ENCODE measurements at regions not wholly inside any gene's neighbourhood (a gene's known extent, or its start where the extent isn't known, plus 50 kb on each side); places are given as distances from the start of the nearest gene placed in this dataset.

GRCh38 chr15:36075333-36075732 lies 504.1 kb upstream of the CDIN1 start:
- H3K4me1 Mint-ChIP-seq (ENCODE audit: low read depth) = no peaks in the 10 kb centered on the region
- no peak for DNase-seq
- H3K4me3 Mint-ChIP-seq = no peak overlapping the region
- ATAC-seq = no peak
- no peaks in the 10 kb centered on the region for H3K36me3 Mint-ChIP-seq (ENCODE audit: insufficient read depth)
- H3K27me3 Mint-ChIP-seq (ENCODE audit: low read depth) = no peaks in the 10 kb centered on the region
- H3K9me3 Mint-ChIP-seq = peaks cover 8% of the 10 kb centered on the region

DNA sequence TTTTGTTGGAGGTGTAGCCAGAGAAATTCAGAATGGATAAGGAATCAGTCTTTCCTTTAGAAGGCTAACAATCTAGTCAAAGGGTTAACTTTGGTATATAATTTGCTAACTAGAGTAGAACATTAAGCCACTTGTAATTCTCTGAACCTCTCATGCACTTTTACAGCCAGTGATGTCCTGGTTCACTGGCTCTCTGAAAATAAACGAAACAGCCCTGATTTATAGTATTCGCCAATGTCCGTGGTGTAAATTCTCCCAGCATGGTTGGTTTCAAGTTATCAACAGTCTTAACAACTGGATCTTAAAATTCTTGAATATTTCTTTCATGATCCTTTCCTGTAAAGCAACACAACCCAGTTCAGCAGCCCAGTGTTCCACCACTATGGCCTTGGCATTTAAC lies 500.4 kb upstream of the CDIN1 start:
- Mint-ChIP-seq H3K36me3 (ENCODE audit: insufficient read depth) (no peaks in the 10 kb centered on the region), H3K9me3 (peaks cover 31% of the 10 kb centered on the region), H3K27me3 (ENCODE audit: low read depth) (no peaks in the 10 kb centered on the region), H3K4me3 (no peak overlapping the region), H3K4me1 (ENCODE audit: low read depth) (no peaks in the 10 kb centered on the region)
- DNase-seq (no peak), ATAC-seq (no peak)

DNA sequence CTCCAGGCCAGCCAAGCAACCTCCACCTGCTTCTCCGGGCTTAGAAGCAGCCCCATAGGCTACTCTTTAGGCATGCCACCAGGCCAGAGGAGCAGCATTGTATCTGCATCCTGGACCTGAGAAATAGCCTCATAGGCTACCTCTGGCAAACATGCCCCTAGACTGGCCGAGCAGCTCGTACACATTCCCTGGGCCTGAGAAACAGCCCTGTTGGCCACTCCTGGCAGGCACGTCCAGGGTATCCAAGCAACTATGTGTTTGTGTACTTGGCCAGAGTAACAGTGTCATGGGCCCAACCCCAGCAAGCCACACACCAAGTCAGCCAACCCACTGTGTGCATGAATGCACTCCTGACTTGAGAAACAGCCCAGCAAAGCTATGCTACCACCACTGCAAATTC lies 498.7 kb upstream of the CDIN1 start:
- Mint-ChIP-seq H3K4me3 (no peak overlapping the region), H3K4me1 (ENCODE audit: low read depth) (no peaks in the 10 kb centered on the region), H3K27me3 (ENCODE audit: low read depth) (no peaks in the 10 kb centered on the region), H3K36me3 (ENCODE audit: insufficient read depth) (no peaks in the 10 kb centered on the region), H3K9me3 (peaks cover 31% of the 10 kb centered on the region)
- ATAC-seq = no peak
- DNase-seq = no peak

GRCh38 chr15:36090286-36090946 lies 489.0 kb upstream of the CDIN1 start:
- no peak for DNase-seq
- Mint-ChIP-seq H3K9me3 (peaks cover 8% of the 10 kb centered on the region), H3K4me1 (ENCODE audit: low read depth) (no peaks in the 10 kb centered on the region), H3K4me3 (no peak overlapping the region), H3K27me3 (ENCODE audit: low read depth) (no peaks in the 10 kb centered on the region), H3K36me3 (ENCODE audit: insufficient read depth) (no peaks in the 10 kb centered on the region)
- ATAC-seq = no peak

GRCh38 chr15:36106640-36107335 lies 472.6 kb upstream of the CDIN1 start:
- no peak overlapping the region for H3K4me3 Mint-ChIP-seq
- DNase-seq (no peak), ATAC-seq (no peak)
- no peaks in the 10 kb centered on the region for H3K36me3 Mint-ChIP-seq (ENCODE audit: insufficient read depth)
- no peaks in the 10 kb centered on the region for H3K27me3 Mint-ChIP-seq (ENCODE audit: low read depth)
- H3K9me3 Mint-ChIP-seq = no peaks in the 10 kb centered on the region
- no peaks in the 10 kb centered on the region for H3K4me1 Mint-ChIP-seq (ENCODE audit: low read depth)

DNA sequence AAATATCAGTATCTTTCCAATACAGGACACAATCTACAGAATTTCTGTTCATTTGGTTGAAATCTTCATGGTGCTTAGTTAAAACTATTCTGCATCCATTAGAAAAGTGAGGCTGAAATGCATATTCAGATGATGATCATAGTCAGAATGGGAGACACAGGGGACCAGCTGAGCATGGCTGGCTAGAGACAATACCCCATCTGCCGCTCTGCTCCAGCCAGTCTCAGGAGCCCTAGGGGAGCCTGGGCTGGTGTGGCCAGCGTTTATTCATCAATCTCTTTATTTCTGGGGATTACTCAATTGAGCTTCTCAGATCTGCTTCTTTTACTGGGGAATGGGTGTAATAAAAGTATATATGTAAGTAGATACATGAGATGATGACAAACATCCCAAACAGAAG lies 470.9 kb upstream of the CDIN1 start:
- ATAC-seq = no peak
- DNase-seq = no peak
- Mint-ChIP-seq H3K27me3 (ENCODE audit: low read depth) (no peaks in the 10 kb centered on the region), H3K9me3 (no peaks in the 10 kb centered on the region), H3K36me3 (ENCODE audit: insufficient read depth) (no peaks in the 10 kb centered on the region), H3K4me3 (no peak overlapping the region), H3K4me1 (ENCODE audit: low read depth) (no peaks in the 10 kb centered on the region)

GRCh38 chr15:36109943-36110658 lies 469.3 kb upstream of the CDIN1 start:
- no peak overlapping the region for H3K4me3 Mint-ChIP-seq
- no peak for ATAC-seq
- DNase-seq = no peak
- no peaks in the 10 kb centered on the region for H3K4me1 Mint-ChIP-seq (ENCODE audit: low read depth)
- no peaks in the 10 kb centered on the region for H3K36me3 Mint-ChIP-seq (ENCODE audit: insufficient read depth)
- H3K27me3 Mint-ChIP-seq (ENCODE audit: low read depth) = no peaks in the 10 kb centered on the region
- no peaks in the 10 kb centered on the region for H3K9me3 Mint-ChIP-seq

DNA sequence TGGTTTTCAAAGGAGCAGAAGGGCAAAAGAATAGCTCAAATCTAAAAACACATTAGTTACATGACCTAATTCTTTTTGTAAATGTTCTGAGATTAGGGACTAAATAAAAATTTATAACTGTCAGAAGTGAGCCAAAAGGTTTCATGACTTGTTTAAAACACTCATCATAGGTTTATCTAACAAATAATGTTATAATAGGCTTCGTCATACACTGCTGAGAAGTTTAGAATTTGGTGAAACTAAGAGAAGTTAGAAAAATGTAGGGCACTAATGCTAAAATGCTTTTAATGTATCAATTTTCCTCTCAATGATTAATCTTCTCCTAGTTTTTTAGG lies 468.8 kb upstream of the CDIN1 start:
- Mint-ChIP-seq H3K4me1 (ENCODE audit: low read depth) (no peaks in the 10 kb centered on the region), H3K36me3 (ENCODE audit: insufficient read depth) (no peaks in the 10 kb centered on the region), H3K27me3 (ENCODE audit: low read depth) (no peaks in the 10 kb centered on the region), H3K4me3 (no peak overlapping the region), H3K9me3 (no peaks in the 10 kb centered on the region)
- ATAC-seq (no peak), DNase-seq (no peak)

DNA sequence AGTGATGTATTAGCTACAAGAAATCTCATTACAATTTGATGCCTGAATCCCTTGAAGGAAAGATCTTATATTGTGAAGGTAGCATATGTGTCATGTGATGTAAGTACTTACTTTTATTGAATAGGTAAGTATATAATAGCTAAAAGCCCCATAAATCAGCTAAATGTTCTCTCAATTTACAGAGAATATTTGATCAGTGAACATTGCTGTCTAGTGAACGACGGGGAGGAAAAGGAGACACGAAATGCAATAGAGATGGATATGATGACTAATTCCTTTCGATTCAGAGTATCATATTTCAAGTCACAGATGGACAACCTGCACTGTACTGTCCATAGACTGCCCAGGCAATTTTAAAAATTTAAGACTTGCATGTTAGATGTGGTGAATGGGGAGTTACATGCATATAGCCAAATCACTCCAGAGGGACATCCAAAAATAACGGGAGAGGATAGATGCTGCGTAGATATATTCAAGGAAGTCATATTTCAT lies 462.1 kb upstream of the CDIN1 start:
- peaks cover 4% of the 10 kb centered on the region for H3K27me3 Mint-ChIP-seq (ENCODE audit: low read depth)
- H3K4me3 Mint-ChIP-seq = no peak overlapping the region
- no peaks in the 10 kb centered on the region for H3K36me3 Mint-ChIP-seq (ENCODE audit: insufficient read depth)
- ATAC-seq (no peak), DNase-seq (no peak)
- H3K9me3 Mint-ChIP-seq = peaks cover 12% of the 10 kb centered on the region
- no peaks in the 10 kb centered on the region for H3K4me1 Mint-ChIP-seq (ENCODE audit: low read depth)

DNA sequence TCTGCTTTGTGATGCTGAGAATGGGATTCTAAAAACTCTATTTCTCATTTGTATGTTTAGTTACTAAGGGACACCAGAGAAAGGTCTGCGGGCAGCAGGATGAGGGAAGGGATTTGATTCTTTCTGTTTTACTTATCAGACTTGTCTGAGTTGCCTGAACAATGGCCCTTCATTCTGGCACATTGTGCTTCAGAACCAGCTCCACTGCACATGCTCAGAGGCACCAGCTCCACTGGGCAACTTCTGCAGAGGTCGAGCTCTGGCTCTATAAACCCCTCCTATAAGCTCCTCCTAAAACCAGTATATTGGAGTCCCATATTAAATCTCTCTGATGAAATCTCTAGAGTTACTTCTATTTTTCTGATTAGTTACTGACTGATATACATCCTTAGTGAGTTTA lies 453.2 kb upstream of the CDIN1 start:
- Mint-ChIP-seq H3K9me3 (no peaks in the 10 kb centered on the region), H3K4me3 (no peak overlapping the region), H3K27me3 (ENCODE audit: low read depth) (no peaks in the 10 kb centered on the region), H3K4me1 (ENCODE audit: low read depth) (no peaks in the 10 kb centered on the region), H3K36me3 (ENCODE audit: insufficient read depth) (no peaks in the 10 kb centered on the region)
- ATAC-seq (no peak), DNase-seq (no peak)

DNA sequence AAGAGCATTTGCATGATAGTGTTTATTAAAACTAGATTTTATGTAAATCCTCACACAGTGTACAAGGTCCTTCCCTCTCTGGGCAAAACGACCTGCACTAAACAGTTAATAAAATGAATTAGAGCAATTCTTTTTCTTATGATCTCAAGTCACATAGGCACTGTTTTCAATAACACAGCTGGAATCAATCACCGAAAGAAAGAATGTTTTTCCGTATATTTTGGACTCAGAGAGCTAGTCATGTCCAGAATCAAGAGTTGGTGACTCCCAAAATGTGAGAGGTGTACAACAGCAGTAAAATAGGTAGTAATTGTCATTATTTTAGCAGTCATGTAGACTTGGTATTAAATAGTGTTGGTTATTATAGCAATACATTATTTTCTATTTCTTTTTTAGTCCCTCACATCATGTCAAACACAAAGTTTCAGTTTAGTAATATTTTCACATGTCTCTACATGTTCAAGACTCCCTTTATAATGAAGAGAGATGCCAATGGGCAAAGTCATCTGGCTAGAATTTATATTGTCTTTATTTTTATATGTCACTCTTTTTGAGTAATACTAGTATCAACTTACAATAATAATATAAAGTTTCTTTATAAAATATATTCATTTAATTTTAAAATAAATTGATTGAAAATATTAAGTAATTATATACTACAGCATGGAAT lies 448.6 kb upstream of the CDIN1 start:
- ATAC-seq (no peak), DNase-seq (no peak)
- H3K9me3 Mint-ChIP-seq = no peaks in the 10 kb centered on the region
- H3K36me3 Mint-ChIP-seq (ENCODE audit: insufficient read depth) = no peaks in the 10 kb centered on the region
- H3K4me1 Mint-ChIP-seq (ENCODE audit: low read depth) = no peaks in the 10 kb centered on the region
- H3K4me3 Mint-ChIP-seq = no peak overlapping the region
- no peaks in the 10 kb centered on the region for H3K27me3 Mint-ChIP-seq (ENCODE audit: low read depth)

DNA sequence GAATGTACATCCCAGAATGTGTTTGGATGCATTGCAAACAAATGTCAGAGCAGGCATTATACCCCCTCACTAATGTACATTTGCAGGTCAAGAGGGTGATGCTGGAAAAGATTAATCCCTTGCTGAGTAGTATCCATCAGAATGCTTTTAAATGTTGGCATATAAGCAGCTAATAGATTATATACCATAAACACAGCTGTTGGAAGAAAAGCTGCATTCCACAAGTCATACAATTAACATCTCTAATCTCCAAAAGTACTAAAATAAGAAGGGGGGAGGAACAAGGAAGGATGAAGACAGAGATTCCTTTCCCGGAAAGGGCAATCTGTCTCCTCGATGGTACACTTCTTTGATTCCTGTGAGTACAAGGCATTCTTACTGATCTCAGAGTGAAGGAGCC lies 445.7 kb upstream of the CDIN1 start:
- ATAC-seq (no peak), DNase-seq (no peak)
- Mint-ChIP-seq H3K36me3 (ENCODE audit: insufficient read depth) (no peaks in the 10 kb centered on the region), H3K27me3 (ENCODE audit: low read depth) (no peaks in the 10 kb centered on the region), H3K4me1 (ENCODE audit: low read depth) (no peaks in the 10 kb centered on the region), H3K9me3 (no peaks in the 10 kb centered on the region), H3K4me3 (no peak overlapping the region)

DNA sequence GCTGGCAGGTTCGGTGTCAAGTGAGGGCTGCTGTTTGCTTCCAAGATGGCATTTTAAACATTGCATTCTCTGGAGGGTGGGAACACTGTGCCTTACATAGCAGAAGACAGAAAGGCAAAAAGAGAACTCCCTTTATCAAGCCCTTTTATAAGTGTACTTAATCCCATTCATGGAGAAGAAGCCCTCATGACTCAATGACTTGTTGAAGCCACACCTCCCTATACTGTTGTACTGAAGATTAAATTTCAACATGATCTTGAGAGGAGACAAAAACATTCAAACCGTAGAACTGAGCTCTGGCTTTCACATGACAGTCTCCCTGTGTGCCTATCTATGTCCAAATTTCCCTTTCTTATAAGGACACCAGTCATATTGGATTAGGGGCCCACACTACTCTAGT lies 443.4 kb upstream of the CDIN1 start:
- no peaks in the 10 kb centered on the region for H3K36me3 Mint-ChIP-seq (ENCODE audit: insufficient read depth)
- DNase-seq (no peak), ATAC-seq (no peak)
- no peaks in the 10 kb centered on the region for H3K4me1 Mint-ChIP-seq (ENCODE audit: low read depth)
- H3K27me3 Mint-ChIP-seq (ENCODE audit: low read depth) = no peaks in the 10 kb centered on the region
- H3K4me3 Mint-ChIP-seq = no peak overlapping the region
- H3K9me3 Mint-ChIP-seq = peaks cover 7% of the 10 kb centered on the region

DNA sequence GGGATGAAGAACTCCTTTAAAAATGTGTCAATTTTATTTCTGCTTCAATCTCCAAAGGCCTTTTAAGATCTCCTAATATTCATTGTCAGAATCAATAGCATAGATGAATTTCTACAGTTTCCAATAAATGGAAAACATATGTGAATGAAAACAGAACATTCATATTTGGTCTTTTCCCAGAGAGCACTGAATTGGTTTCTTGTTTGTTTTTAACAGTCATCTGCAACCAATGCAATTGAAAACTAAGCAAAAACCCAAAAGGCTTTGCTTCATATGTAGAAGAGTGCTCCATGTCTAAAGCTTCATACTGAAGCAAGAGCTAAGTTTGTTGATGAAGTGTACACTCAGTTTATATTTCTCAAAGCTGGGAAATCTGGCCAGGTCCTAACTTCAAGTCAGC lies 426.5 kb upstream of the CDIN1 start:
- H3K27me3 Mint-ChIP-seq (ENCODE audit: low read depth) = no peaks in the 10 kb centered on the region
- no peak for DNase-seq
- H3K9me3 Mint-ChIP-seq = peaks cover 13% of the 10 kb centered on the region
- no peak for ATAC-seq
- H3K36me3 Mint-ChIP-seq (ENCODE audit: insufficient read depth) = no peaks in the 10 kb centered on the region
- H3K4me3 Mint-ChIP-seq = no peak overlapping the region
- no peaks in the 10 kb centered on the region for H3K4me1 Mint-ChIP-seq (ENCODE audit: low read depth)

All from activated T-cell treated with anti-CD3 and anti-CD28 coated beads, Interleukin-2, amount 50 U/mL, for 4 hours (primary cell).